ENCODE measurements at regions not wholly inside any gene's neighbourhood (a gene's known extent, or its start where the extent isn't known, plus 50 kb on each side); places are given as distances from the start of the nearest gene placed in this dataset.

DNA sequence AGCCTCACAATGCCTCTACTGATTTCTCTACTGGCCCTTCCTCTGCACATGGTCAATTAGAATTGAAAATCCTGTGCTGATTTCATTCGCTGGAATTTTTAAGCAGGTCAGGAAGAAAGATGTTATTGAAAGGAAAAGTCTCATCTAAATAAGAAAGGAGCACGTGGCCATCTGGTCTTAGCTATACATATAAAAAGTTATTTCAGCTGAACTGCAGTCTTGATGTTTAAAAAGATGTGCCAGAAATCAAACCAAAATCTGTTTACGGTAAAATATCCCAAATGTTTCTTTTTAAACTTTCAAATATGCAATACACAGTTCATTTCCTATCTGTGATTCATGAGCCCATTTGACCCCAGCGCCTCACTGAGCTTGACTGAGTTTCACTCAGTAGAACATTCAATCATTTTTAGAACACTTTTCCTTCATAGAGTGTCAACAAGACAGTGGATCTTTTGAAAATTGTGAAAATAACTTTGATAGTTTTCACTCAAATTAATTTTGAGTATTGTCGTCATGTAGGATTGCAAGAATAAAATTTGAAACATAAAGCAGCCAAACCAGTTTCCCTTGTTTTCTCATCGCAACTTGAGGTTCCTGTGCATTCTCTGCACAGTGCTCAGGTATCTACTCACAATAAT lies 293.6 kb downstream of the PTPRC start:
- H3K4me3 Mint-ChIP-seq = peak overlapping the region; percentile 85

DNA sequence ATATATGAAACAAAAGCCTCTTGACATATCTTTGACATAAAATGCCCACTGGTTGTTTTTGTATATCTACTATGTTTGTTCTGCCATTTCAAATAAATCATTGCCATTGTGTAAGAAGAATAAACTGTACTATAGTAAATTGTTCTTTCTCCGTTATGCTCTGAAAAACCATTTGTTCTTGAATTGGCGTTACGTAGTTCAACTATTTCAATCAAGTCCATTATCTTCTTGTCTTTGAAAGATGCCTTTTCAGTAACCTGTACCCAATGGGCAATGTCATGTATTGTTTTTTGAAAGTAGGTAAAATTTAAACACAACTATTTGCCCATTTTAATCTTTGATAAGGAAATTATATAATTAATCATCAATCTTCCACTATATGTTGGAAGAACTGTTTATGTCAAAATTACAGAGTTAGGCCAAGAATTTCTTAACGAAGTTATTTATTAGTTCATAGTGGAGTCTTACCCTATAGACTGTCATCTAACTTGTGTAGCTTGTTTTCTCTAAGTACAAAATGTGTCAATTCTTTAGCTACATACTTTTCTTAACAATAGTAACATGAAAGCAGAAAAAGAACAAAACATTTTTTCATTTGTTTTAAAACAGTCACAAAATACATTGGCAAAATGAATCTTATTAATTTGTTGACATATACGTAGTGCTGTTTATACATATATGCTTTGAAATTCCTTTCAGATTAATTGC lies 294.8 kb downstream of the PTPRC start:
- DNase-seq (ENCODE audit: low read depth, low spot score) = no peak
- Mint-ChIP-seq H3K4me3 (no peak overlapping the region), H3K27me3 (ENCODE audit: low read depth) (no peaks in the 10 kb centered on the region), H3K36me3 (ENCODE audit: low read depth) (no peaks in the 10 kb centered on the region), H3K9me3 (no peaks in the 10 kb centered on the region), H3K27ac (ENCODE audit: unreplicated experiment) (no peak overlapping the region), H3K4me1 (peaks cover 45% of the 10 kb centered on the region)
- no peak for TF ChIP-seq CTCF (conservative IDR thresholded peaks at IDR 0.05)

More for the DNA sequence above, 293.6 kb downstream of the PTPRC start:
- no peak for TF ChIP-seq CTCF (conservative IDR thresholded peaks at IDR 0.05)
- Mint-ChIP-seq H3K27ac (ENCODE audit: unreplicated experiment) (peak overlapping the region; percentile 7), H3K4me1 (peaks cover 42% of the 10 kb centered on the region), H3K36me3 (ENCODE audit: low read depth) (no peaks in the 10 kb centered on the region), H3K27me3 (ENCODE audit: low read depth) (no peaks in the 10 kb centered on the region), H3K9me3 (no peaks in the 10 kb centered on the region)
- DNase-seq (ENCODE audit: low read depth, low spot score) = no peak

DNA sequence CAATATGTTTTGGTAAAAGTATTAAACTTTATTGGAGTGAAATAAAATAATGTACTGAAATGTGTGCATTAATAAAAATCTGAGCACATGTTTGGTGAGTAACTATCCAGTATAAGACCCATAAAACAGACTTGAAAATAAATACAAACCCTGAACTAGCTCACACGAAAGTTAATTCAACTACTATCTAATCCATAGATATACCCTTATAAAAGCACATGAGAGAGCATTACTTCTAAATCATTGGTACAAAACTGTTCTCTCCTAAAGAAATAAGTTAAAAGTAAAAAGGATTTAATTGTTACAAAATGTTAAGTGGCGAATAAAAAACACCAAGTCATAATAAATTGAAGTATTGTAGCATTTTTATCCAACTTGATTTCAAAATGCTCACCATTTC lies 295.6 kb downstream of the PTPRC start:
- H3K9me3 Mint-ChIP-seq = no peaks in the 10 kb centered on the region
- no peak for TF ChIP-seq CTCF (conservative IDR thresholded peaks at IDR 0.05)

GRCh38 chr1:198934901-198935305 lies 296.1 kb downstream of the PTPRC start:
- H3K36me3 Mint-ChIP-seq (ENCODE audit: low read depth) = no peaks in the 10 kb centered on the region
- no peak overlapping the region for H3K27ac Mint-ChIP-seq (ENCODE audit: unreplicated experiment)
- no peak for DNase-seq (ENCODE audit: low read depth, low spot score)
- TF ChIP-seq CTCF (conservative IDR thresholded peaks at IDR 0.05) = no peak
- H3K9me3 Mint-ChIP-seq = no peaks in the 10 kb centered on the region
- H3K4me3 Mint-ChIP-seq = no peak overlapping the region
- H3K27me3 Mint-ChIP-seq (ENCODE audit: low read depth) = no peaks in the 10 kb centered on the region
- peaks cover 34% of the 10 kb centered on the region for H3K4me1 Mint-ChIP-seq

More for the DNA sequence above, 295.6 kb downstream of the PTPRC start:
- Mint-ChIP-seq H3K36me3 (ENCODE audit: low read depth) (no peaks in the 10 kb centered on the region), H3K27me3 (ENCODE audit: low read depth) (no peaks in the 10 kb centered on the region), H3K4me3 (no peak overlapping the region), H3K27ac (ENCODE audit: unreplicated experiment) (no peak overlapping the region), H3K4me1 (peaks cover 38% of the 10 kb centered on the region)
- DNase-seq (ENCODE audit: low read depth, low spot score) = no peak

GRCh38 chr1:198935306-198935921 lies 296.6 kb downstream of the PTPRC start:
- H3K27me3 Mint-ChIP-seq (ENCODE audit: low read depth) = no peaks in the 10 kb centered on the region
- peak; percentile 36 for DNase-seq (ENCODE audit: low read depth, low spot score)

More at GRCh38 chr1:198935306-198935921, 296.6 kb downstream of the PTPRC start:
- no peak overlapping the region for H3K27ac Mint-ChIP-seq (ENCODE audit: unreplicated experiment)
- H3K4me1 Mint-ChIP-seq = peaks cover 29% of the 10 kb centered on the region
- H3K9me3 Mint-ChIP-seq = no peaks in the 10 kb centered on the region
- no peak overlapping the region for H3K4me3 Mint-ChIP-seq
- no peak for TF ChIP-seq CTCF (conservative IDR thresholded peaks at IDR 0.05)
- H3K36me3 Mint-ChIP-seq (ENCODE audit: low read depth) = no peaks in the 10 kb centered on the region

Data from neural crest cell (in vitro differentiated cells).